Renal cortical epithelial cell (primary cell): ENCODE measurements at regions not wholly inside any gene's neighbourhood (a gene's known extent, or its start where the extent isn't known, plus 50 kb on each side); places are given as distances from the start of the nearest gene placed in this dataset.
A peak's percentile ranks its signal among the peaks of the same experiment; 100 is the strongest.
"Not testable (repeated sequence)": the region's sequence is repeated elsewhere in the genome, so short reads cannot be mapped to it uniquely, and the experiment has no call there.

Experiments used
- DNase-seq: peaks from one replicate; pipeline ENCODE4 v3.0.0-alpha.2; 2011; ENCODE audit warnings: low read depth

- DNase-seq: no peak
These were observed 273.8 kb downstream of the RPS6KC1 start for GRCh38 chr1:213324859-213325258.

- DNase-seq: no peak
These were observed 274.4 kb downstream of the RPS6KC1 start for GRCh38 chr1:213325482-213325881.

GRCh38 chr1:213326281-213327016 lies 275.4 kb downstream of the RPS6KC1 start:
- no peak for DNase-seq

- DNase-seq: peak; percentile 81
These were observed 276.1 kb downstream of the RPS6KC1 start for GRCh38 chr1:213327017-213327667.

GRCh38 chr1:213329406-213330008 lies 278.5 kb downstream of the RPS6KC1 start:
- no peak for DNase-seq

- no peak for DNase-seq
These were observed 279.2 kb downstream of the RPS6KC1 start for GRCh38 chr1:213330281-213330680.

GRCh38 chr1:213331631-213332175 lies 280.7 kb downstream of the RPS6KC1 start:
- no peak for DNase-seq

GRCh38 chr1:213332491-213332890 lies 281.4 kb downstream of the RPS6KC1 start:
- DNase-seq: no peak

- DNase-seq: no peak
These were observed 282.1 kb downstream of the RPS6KC1 start for GRCh38 chr1:213333121-213333520.

- no peak for DNase-seq
These were observed 284.0 kb downstream of the RPS6KC1 start for GRCh38 chr1:213335084-213335483.

- DNase-seq: no peak
These were observed 286.1 kb downstream of the RPS6KC1 start for GRCh38 chr1:213337025-213337678.

GRCh38 chr1:213340593-213340992 lies 289.6 kb downstream of the RPS6KC1 start:
- DNase-seq: no peak

GRCh38 chr1:213345621-213346020 lies 294.6 kb downstream of the RPS6KC1 start:
- no peak for DNase-seq

GRCh38 chr1:213357403-213357802 lies 306.4 kb downstream of the RPS6KC1 start:
- DNase-seq: no peak

- not testable (repeated sequence) for DNase-seq
These were observed 307.3 kb downstream of the RPS6KC1 start for GRCh38 chr1:213358368-213358767.

GRCh38 chr1:213362598-213362997 lies 311.6 kb downstream of the RPS6KC1 start:
- no peak for DNase-seq

- no peak for DNase-seq
These were observed 315.2 kb downstream of the RPS6KC1 start for GRCh38 chr1:213366141-213366831.

GRCh38 chr1:213369465-213369864 lies 318.4 kb downstream of the RPS6KC1 start:
- no peak for DNase-seq

- DNase-seq: no peak
These were observed 319.5 kb downstream of the RPS6KC1 start for GRCh38 chr1:213370523-213370922.

- no peak for DNase-seq
These were observed 320.4 kb downstream of the RPS6KC1 start for GRCh38 chr1:213371525-213371846.

GRCh38 chr1:213371847-213372619 lies 321.0 kb downstream of the RPS6KC1 start:
- DNase-seq: no peak
